Activated T-cell treated with anti-CD3 and anti-CD28 coated beads, Interleukin-2, amount 50 U/mL, for 4 hours (primary cell): ENCODE measurements at regions not wholly inside any gene's neighbourhood (a gene's known extent, or its start where the extent isn't known, plus 50 kb on each side); places are given as distances from the start of the nearest gene placed in this dataset.

Source experiments
- ATAC-seq, 2 donors: fragments of 200-7000 bp; cut with Tn5 transposase; one replicate each; pipeline ENCODE4 v1.10.0; 2021
- DNase-seq: peaks from one replicate; pipeline ENCODE4 v3.0.0-alpha.2; 2020
- H3K27me3 Mint-ChIP-seq: one replicate; pipeline ENCODE4 v1.8.0; 2021; ENCODE audit warnings: low read depth, mixed read lengths
- H3K36me3 Mint-ChIP-seq: one replicate; pipeline ENCODE4 v1.8.0; 2022; ENCODE audit warnings: mixed read lengths; ENCODE audit not compliant: insufficient read depth
- H3K4me1 Mint-ChIP-seq: one replicate; pipeline ENCODE4 v1.8.0; 2021; ENCODE audit warnings: low read depth, mixed read lengths
- H3K4me3 Mint-ChIP-seq: one replicate; pipeline ENCODE4 v1.8.0; 2021; ENCODE audit warnings: mild to moderate bottlenecking, moderate library complexity, mixed read lengths
- H3K9me3 Mint-ChIP-seq: one replicate; pipeline ENCODE4 v1.8.0; 2021; ENCODE audit warnings: mixed read lengths

GRCh38 chr2:9790702-9791225 is 52.5 kb upstream of the TAF1B start:
- Mint-ChIP-seq H3K4me1 (peaks cover 6% of the 10 kb centered on the region), H3K9me3 (no peaks in the 10 kb centered on the region), H3K27me3 (no peaks in the 10 kb centered on the region), H3K36me3 (no peaks in the 10 kb centered on the region), H3K4me3 (no peak overlapping the region)
- DNase-seq (no peak), ATAC-seq (no peak)

GRCh38 chr2:9791711-9792110 is 51.6 kb upstream of the TAF1B start:
- H3K4me3 Mint-ChIP-seq = no peak overlapping the region
- H3K9me3 Mint-ChIP-seq = no peaks in the 10 kb centered on the region
- DNase-seq = no peak
- H3K4me1 Mint-ChIP-seq = peaks cover 6% of the 10 kb centered on the region
- H3K36me3 Mint-ChIP-seq = no peaks in the 10 kb centered on the region
- ATAC-seq = no peak
- H3K27me3 Mint-ChIP-seq = no peaks in the 10 kb centered on the region

- DNase-seq (no peak), ATAC-seq (no peak)
- Mint-ChIP-seq H3K9me3 (no peaks in the 10 kb centered on the region), H3K4me1 (peaks cover 6% of the 10 kb centered on the region), H3K4me3 (no peak overlapping the region), H3K36me3 (no peaks in the 10 kb centered on the region), H3K27me3 (no peaks in the 10 kb centered on the region)
Observed at GRCh38 chr2:9793156-9793917, 49.9 kb upstream of the TAF1B start.
